ENCODE measurements at regions not wholly inside any gene's neighbourhood (a gene's known extent, or its start where the extent isn't known, plus 50 kb on each side); places are given as distances from the start of the nearest gene placed in this dataset.

DNA sequence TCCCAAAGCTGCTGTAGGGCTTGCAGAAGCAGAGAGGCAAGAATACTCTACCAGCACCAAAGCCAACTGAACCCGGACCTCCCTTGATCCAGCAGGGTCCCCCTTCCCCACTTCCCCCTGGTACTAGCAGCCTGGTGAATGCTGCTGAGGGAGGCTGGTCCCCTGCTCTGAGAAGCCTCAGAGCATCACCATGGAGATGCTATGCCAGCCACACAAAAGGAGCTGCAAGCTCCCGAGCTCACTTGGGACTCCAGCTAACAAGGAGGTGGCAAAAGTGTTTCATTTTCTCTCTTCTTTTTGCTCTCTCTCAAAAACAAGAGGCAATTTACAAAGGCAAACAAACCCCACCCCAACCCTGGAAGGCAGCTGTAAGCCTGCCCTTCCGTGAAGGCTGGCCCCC, 509.8 kb downstream of the BUD13 start:
- TF ChIP-seq, protein P1, sequence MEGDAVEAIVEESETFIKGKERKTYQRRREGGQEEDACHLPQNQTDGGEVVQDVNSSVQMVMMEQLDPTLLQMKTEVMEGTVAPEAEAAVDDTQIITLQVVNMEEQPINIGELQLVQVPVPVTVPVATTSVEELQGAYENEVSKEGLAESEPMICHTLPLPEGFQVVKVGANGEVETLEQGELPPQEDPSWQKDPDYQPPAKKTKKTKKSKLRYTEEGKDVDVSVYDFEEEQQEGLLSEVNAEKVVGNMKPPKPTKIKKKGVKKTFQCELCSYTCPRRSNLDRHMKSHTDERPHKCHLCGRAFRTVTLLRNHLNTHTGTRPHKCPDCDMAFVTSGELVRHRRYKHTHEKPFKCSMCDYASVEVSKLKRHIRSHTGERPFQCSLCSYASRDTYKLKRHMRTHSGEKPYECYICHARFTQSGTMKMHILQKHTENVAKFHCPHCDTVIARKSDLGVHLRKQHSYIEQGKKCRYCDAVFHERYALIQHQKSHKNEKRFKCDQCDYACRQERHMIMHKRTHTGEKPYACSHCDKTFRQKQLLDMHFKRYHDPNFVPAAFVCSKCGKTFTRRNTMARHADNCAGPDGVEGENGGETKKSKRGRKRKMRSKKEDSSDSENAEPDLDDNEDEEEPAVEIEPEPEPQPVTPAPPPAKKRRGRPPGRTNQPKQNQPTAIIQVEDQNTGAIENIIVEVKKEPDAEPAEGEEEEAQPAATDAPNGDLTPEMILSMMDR (IDR thresholded peaks at IDR 0.05) = no peak
- TF ChIP-seq EZH2 (IDR thresholded peaks at IDR 0.05) = no peak
